Posterior cingulate gyrus (tissue), 11 donors: ENCODE measurements at regions not wholly inside any gene's neighbourhood (a gene's known extent, or its start where the extent isn't known, plus 50 kb on each side); places are given as distances from the start of the nearest gene placed in this dataset.
"Not testable (repeated sequence)": the region's sequence is repeated elsewhere in the genome, so short reads cannot be mapped to it uniquely, and the experiment has no call there.

ENCODE experiments used
- DNase-seq, 10 donors: peaks; one replicate each; pipeline versions ENCODE4 v3.0.0 to v3.0.0-alpha.2; 2020 to 2021; ENCODE audit warnings: mixed read lengths in 3 of 10
- intact Hi-C: fragments of 100-400 bp; cut with DNase I; formaldehyde crosslinking; loops from one replicate; pipeline ENCODE4 v1.15.1; 2023

DNA sequence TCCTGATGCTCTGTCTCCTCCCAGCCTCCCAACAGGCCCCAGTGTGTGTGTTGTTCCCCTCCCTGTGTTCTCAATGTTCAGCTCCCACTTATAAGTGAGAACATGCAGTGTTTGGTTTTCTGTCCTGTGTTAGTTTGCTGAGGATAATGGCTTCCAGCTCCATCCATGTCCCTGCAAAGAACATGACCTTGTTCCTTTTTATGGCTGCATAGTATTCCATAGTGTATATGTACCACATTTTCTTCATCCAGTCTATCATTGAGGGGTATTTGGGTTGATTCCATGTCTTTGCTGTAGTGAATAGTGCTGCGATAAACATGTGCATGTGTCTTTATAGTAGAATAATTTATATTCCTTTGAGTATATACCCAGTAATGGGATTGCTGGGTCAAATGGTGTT is 150.4 kb downstream of the KLF6 start:
- intact Hi-C loops, DNase-seq: not testable (repeated sequence)

DNA sequence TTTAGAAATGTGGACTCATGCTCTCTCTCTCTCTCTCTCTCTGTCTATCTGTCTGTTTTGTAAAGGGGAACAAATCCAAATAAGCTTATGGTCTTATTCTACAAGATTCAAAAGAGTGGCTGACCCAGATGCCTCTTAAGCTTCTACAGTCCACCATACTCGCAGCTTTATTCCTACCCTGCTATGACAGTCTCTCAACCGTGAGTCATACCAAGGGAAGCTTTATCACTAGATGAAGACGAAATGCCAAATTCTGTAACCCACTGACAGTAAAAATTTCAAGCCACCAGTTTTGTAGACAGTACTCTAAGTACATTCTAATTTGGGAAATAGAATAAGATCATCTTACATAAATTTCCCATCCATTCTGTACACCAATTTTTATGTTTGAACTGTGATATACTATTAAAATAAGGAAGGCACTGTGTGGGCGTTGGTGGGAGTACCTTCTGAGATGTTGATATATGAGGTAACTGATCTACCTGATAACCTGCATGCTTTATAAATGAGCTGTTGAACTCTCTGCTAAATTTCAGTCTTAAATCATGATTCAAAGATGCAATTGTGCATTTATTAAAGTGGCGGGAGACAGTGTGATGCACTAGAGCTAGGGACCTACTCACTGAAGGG is 153.2 kb downstream of the KLF6 start:
- intact Hi-C loops = no loop called here
- DNase-seq = no peak

DNA sequence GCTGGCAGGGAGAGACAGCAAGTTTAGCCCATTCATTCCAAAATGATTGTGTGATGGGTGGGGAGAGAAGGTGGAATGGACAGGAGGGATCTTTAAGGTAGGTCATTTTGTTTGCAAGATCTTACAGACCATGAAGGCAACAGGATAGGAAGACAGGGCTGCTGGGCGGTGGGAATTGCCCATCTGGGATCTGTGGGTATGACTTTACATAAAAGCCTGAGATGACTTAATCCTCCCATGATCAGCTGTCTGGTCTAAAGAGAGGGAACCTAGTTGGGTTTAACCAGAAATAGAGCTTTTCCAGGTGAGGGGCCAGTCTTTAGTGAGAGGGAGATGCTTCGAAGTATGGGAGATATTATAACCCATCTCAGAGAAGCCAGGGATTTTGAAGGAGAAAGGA is 153.7 kb downstream of the KLF6 start:
- intact Hi-C loops = no loop called here

DNA sequence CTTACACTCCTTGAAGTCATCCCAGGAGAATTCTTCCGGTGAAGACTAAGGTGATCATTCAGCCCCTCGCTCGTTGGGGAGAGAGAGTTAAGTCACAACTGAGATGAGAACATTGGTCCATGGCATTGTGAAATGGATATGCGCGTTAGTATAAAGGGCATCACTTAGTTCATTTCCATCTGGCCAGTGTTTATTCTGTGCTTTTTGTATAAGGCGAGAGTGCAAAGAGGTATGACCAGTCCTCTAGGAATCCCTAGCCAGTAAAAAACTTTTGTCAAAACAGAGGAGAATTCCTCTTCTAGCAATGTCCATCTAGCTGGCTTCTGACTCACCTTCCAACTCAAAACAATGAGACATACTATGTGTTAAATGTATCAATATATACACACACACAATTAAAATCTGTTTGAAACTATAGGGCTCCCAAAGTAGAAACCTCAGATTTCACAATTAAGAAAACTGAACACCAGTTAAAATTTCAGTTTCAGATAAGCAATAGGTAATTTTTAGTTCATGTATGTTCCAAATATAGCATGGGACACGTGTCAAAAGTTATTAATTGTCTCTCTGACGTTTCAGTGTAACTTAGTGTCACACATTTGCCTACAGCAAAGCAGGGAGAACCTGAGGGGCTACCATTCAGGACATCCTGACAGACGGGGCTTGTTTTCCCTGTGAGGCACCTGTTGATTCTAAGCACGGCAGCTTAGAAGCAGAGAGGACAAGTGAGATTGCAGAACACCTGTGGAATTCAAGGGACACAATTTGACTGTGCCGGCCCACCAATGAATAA is 158.9 kb downstream of the KLF6 start:
- intact Hi-C loops = no loop called here
- no peak for DNase-seq

More for the DNA sequence above, 153.7 kb downstream of the KLF6 start:
- no peak for DNase-seq

DNA sequence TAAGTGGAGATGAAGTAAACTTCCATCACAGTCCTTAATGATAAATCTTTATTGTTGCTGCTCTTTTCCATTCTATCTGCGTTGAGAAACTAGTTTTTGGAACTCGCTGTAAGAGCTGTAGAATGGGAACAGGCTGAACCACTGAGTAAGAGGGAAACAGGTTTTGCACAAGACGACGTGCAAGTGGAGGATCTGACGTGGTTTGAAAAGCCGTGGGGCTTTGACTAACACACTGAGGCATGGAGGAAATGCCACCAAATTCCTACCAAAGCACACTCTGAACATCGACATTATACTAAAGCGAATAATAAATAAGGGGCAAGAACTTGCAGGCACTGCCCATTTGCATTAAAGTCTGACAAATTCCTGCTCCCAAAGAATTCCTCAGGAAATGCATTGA is 160.6 kb downstream of the KLF6 start:
- no peak for DNase-seq
- intact Hi-C loops = no loop called here

DNA sequence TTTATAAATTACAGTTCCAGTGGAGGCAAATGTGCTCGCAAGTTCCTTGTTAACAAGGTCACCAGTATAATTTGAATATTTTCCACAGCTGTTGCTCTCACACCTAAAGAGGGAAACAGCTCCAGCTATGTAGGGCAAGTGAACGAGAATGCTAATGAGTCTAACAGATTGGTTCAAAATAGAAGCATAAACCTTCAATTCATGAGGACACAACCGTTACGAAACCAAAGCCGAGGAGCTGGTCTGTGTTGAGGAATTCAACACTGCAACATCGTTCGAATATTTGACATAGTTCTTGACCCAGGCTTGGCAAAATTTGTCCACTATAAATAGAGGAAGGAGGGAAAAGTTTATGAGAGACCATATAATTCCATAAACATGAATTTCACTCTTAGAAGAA is 161.3 kb downstream of the KLF6 start:
- DNase-seq = no peak
- intact Hi-C loops = no loop called here

DNA sequence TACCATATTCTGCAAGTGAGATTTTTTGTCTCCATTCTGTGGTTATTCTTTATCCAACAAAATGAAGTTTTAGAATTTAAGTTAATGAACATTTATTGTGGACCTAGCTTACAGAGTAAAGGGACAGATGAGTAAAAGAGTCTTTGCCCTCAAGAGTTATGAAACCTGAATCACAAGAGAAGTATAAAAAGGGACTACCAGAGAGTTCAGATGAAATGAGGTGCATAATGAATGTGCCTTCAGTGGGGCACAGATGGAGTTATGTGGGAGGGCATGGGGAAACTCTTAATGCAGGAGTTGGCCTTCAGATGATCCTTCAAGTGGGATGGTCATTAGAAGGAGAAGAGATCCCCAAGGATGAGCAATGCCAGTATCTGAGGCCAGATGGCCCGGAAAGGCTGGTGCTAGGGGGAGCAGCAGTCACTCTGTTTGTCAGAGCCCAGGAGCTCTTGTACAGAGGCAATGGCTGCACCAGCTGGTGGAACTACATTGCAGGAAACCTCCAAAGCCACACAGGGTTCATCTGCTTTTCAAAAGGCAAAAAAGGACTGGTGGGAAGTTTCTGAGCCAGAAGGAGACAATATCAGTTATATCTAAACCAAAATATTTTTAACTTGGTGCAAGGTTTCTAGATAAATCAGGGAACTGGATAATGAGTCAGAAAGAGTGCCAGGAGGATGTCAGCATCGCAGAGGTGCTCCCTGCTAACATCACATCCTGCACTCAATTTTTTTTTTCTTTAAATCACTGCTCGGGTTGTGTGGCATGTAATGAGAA is 162.0 kb downstream of the KLF6 start:
- DNase-seq = no peak
- intact Hi-C loops = no loop called here

DNA sequence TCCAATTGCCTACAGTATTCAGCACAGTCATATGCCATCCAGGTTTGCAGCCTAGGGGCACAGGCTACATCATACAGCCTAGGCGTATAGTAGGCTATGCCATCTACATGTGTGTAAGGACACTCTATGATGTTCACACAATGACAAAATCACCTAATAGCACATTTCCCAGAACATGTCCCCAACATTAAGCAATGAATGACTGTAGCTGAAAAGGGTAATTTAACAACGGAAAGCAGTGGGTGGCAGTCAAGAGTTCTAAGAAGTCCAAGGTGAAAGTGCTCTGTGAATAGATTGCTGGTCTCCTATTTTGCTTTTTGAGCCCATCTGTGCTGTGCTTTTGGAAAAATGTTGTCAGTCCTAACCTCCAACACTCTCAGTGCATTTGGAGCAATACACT is 162.6 kb downstream of the KLF6 start:
- no peak for DNase-seq
- intact Hi-C loops = no loop called here

DNA sequence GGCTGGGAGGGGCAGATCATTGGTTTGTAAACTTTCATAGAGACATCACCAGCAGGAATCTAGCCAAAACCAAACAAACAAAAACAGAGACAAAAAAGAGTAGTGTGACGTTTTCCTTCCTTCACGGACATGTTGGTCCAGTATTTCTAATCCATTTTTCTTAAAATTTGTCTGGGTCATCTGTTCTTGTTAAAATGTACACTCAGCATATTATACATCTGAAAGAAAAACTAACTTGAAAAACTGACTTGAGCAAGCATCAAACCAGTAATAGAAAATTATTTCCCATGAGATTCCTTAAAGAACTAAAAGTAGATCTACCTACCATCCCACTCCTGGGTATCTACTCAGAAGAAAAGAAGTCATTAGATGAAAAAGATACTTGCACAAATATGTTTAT is 164.2 kb downstream of the KLF6 start:
- intact Hi-C loops = no loop called here
- no peak for DNase-seq

DNA sequence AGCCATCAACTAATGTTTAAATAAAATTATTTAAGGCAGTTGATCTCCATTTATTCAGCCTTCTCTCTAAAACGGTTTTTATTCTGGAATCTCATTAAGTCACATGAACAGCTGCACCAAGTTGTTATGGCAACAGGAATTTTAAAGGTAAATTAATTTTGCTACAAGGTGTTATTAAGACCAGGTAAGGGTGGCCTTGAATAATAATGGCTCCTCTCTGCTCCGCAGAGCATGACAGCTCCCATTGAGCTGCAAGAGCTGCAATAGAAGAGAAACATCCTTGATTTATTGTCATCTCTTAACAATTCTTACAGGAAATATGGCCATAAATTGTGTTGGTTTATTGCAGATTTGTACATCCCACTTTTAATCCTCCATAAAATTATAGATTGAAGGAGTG is 165.8 kb downstream of the KLF6 start:
- no peak for DNase-seq
- intact Hi-C loops = no loop called here

DNA sequence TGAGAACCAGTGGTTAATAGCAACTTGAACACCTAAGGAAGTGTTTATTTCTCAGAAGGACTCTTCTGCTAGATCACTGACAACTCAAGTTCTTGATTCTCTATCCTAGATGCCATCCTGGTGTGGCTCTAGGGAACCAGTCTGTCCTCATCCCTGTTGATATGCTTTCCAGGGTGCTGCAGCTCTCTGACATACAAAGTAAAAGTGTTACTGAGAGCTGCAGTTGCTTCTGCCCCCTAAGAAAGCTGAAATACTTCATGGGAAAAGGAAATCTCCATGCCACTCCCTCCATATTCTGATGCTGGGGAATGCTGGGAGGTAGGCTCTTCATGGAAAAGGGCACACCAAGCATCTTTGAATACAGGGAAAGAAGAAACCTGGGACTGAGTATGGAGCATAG is 168.1 kb downstream of the KLF6 start:
- no peak for DNase-seq
- intact Hi-C loops = no loop called here

DNA sequence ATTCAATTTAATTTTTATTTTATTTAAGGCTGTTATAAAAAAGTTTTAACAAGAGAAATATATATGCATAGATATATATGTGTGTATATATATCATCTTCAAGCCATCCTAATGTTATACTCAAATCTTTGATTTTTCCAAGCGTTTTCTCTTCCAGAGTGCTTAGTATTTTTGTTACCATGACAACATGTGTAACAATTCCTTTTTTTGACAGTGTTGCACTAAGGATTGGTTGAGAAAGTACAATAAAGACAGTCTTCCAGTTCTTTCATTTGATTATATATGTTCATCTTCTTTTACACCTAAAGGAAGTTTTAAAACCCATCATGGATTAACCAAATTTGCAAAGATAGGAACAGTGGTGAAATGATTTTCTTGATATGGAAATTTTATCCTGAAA is 171.7 kb downstream of the KLF6 start:
- intact Hi-C loops = no loop called here
- no peak for DNase-seq

DNA sequence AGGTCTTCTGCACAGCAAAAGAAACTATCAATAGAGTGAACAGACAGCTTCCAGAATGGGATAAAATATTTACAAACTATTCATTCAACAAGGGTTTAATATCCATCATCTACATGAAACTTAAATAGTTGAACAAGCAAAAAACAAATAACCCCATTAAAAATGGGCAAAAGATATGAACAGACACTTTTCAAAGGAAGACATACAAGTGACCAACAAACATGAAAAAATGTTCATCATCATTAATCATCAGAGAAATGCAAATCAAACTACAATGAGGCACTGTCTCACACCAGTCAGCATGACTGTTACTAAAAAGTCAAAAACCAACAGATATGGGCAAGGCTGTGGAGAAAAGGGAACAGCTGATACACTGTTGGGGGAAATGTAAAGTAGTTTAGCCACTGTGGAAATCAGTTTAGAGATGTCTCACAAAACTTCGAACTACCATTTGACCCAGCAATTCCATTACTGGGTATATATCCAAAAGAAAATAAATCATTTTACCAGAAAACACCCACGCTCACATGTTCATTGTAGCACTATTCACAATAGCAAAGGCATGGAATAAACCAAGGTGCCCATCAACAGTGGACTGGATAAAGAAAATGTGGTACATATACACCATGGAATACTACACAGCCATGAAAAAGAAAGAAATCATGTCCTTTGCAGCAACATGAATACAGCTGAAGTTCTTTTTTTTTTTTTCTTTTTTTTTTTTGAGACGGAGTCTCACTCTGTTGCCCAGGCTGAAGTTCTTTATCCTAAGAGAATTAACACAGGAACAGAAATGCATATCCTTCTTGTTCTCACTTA is 172.6 kb downstream of the KLF6 start:
- no peak for DNase-seq
- intact Hi-C loops = no loop called here

DNA sequence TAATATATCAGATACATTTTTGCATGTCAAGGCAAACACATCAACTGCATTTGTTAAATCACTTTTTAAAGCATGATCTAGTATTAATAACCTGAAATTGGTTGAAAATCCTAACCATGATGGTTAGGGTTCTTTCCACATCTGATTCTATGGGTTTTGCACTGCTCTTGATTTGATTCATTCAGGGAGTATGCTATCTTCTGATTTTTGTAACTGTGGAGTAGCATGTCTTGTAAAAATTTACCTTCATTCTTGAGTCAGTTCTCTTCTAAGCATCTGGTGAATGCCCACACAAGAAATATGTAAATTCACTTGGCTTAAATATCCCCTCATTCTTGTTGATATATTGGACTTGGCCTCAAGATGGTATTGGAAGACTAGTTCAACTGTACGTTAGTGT is 178.7 kb downstream of the KLF6 start:
- DNase-seq = no peak
- intact Hi-C loops = no loop called here

DNA sequence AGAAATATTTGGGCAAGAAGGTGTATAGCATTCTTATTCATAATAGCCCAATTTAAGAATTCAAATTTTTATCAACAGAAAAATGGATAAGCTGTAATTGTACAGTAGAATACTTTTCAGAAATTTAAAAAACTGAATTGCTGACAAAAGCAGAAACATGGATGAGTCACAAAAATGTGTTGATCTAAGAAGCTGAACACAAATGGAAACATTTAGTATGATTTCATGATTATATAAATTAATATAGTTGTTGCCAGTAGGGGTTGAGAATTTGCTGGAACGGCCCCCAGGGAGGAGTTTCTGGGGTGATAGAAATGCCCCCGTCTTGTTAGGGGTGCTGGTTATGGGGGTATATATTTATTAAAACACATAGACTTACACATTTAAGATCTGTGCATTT is 179.1 kb downstream of the KLF6 start:
- intact Hi-C loops = no loop called here
- DNase-seq = no peak

DNA sequence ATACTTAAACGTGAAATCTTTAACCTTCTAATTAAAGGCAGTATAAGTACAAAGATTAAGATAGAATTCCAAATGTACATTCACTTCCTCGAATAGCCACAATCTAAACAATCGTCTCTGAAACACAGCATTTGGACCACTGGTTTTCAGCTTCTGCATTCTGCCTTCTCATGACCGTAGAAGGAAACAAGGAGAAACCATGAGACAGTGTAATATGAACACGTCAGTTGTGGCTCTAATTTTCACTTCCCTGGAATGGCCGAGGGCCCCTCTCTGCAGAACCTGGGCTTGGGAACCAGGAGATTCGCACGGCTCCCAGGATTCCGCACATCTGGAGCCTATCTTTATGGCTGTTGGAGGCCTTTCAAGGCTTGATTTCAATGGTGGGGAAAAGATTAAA is 189.3 kb downstream of the KLF6 start:
- no peak for DNase-seq
- intact Hi-C loops = no loop called here

DNA sequence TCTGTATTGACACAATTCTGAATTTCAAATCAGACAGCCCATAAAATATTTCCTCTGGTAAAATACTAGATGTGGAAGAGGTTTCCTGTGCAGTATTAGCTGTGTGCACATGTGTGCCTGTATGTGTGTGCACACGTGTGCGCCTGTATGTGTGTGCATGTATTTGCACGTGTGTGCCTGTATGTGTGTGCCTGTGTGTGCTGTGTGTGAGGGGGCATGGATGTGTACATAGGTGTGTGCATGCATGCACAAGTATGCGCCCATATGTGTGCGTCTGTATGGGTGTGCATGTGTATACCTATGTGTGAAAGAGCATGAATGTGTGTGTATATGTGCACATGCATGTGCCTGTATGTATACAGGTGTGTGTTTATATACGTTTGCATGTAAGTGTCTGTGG is 191.4 kb downstream of the KLF6 start:
- intact Hi-C loops = no loop called here

DNA sequence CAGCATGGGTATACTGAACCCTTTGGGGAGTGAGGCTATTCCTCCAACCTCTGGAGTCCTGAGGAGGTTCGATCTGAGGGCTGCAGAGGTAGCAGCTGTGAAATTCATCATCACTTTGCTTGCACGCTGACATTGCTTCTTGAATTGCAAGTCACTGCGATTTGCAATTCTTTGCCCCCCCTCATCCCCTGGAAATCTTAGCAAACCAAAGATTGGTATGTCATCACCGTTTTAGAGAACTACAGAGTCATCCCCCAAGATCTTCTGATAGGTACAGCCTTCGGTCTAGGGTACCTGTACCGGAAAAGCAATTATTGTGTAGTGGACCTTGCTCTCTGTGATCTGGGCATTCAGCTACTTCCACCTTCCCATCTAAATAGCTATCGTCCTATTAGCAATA is 192.6 kb downstream of the KLF6 start:
- DNase-seq = no peak
- intact Hi-C loops = no loop called here

More for the DNA sequence above, 191.4 kb downstream of the KLF6 start:
- DNase-seq = no peak

DNA sequence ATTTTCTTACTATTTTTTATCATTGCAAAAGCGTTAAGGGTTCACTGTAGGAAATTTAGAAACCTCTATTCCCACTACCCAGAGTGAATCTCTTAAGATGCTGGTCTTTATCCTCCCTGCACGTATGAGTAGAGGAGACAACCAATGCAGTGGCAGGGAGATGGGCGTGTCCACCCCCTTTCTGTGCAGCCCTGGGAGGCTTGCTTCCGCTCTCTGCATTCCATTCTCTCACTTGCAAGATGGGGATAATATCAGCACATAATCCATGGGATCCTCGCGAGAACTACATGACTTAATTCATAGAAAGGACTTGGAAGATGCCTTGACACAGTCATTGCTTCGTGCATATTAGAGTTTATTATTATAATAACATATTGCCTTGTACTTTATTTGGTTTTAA is 196.2 kb downstream of the KLF6 start:
- DNase-seq = no peak
- intact Hi-C loops = no loop called here

DNA sequence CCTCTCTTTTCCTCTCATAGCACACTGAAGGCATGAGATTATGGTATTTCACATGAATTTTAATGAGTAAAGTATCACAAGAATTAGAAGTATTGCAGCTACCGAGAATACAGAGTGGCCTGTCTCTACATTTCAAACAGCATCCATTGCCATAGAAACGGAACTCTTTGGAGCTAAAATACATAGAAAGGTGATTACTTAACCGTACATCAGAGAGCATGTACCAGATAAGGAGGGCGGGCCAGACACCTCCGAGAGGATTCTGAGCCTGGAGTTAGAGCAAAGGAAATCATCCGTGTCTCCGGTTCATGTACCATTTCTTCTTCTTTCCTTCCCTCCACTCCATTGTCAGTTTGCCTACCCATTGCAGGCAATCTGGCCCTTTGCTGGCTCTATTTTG is 196.7 kb downstream of the KLF6 start:
- no peak for DNase-seq
- intact Hi-C loops = no loop called here
